HG02852 (cell line): ENCODE measurements at regions not wholly inside any gene's neighbourhood (a gene's known extent, or its start where the extent isn't known, plus 50 kb on each side); places are given as distances from the start of the nearest gene placed in this dataset.
"Not testable (repeated sequence)": the region's sequence is repeated elsewhere in the genome, so short reads cannot be mapped to it uniquely, and the experiment has no call there.

Source experiments
- ATAC-seq: cut with Tn5 transposase; IDR thresholded peaks from one replicate; pipeline ENCODE4 v1.9.1; 2021; ENCODE audit warnings: mild to moderate bottlenecking, moderate library complexity; ENCODE audit not compliant: unreplicated experiment

DNA sequence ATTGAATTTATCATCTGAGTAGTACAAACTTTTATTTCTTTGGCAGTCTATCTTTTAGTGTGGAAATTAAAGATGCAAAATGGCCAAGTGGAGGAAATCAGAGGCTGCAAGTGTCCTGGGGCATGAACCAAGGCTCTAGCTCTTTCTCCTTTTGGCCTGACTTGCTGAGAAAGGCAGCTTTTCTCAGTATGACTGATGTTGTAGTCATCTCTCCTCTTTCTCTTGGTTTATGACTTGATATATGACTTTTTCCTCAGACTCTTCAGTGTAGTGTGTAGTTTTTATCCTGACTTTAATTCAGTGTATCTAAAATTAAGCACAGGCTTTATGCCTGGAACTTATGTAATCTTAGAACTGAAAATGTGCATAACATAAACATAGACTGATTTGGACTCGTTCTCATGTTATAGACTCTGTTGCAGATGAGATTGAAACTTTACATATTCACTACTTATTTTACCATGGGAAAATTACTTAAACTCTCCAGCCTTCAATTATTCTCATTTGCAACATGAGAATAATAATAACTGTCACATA is 65.7 kb downstream of the SLITRK5 start:
- ATAC-seq: no peak

DNA sequence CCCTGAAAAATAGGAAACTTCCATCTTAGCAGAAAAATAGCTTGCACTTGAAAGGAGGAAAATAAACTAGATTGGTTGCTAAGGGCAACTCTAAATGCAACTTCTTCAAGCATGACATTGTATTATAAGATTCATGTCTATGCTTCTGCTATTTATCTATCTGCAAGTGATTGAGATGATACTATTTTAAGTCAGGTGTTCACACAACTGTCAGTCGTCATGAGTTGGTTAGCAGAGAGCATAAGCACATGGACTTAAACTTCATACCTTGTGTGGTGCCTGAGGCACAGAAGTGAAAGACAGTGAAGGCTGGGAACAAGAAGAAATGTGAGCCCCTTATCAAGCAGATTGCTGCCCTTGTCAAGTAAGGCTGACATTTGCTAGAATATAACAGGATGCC is 82.9 kb downstream of the SLITRK5 start:
- no peak for ATAC-seq

DNA sequence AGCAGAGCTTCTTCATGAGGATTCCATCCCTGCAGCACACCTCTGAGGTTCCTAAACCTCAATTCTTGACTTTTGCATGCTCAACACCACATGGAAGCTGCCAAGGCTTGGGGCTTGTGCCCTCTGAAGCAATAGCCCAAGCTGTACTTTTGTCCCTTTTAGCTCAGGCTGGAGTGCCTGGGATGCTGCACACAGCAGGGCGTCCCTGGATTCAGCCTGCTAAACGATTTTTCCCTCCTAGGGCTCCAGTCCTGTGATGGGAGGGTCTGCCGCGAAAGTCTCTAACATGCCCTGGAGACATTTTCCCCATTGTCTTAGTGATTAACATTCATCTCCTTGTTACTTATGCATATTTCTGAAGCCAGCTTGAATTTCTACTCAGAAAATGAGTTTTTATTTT is 98.3 kb downstream of the SLITRK5 start:
- no peak for ATAC-seq

DNA sequence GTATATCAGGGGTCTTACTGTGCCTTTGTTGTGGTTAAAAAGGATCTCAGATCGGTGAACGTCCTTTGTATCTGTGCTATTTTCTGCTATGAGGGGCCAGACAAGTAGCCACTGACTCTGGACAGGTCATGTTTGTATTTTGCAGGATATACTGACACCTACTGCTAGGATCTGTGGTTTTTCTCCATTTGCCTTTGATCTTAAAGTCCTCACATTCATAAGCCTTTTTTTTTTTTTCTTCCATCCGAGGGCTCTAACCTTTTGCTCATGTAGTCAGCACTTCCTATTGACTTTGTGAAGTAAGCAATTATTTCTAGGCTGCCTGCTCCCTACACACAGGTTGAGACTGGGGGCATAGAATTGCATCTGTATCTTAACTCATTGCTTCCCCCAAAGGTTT is 106.2 kb downstream of the SLITRK5 start:
- ATAC-seq: no peak

DNA sequence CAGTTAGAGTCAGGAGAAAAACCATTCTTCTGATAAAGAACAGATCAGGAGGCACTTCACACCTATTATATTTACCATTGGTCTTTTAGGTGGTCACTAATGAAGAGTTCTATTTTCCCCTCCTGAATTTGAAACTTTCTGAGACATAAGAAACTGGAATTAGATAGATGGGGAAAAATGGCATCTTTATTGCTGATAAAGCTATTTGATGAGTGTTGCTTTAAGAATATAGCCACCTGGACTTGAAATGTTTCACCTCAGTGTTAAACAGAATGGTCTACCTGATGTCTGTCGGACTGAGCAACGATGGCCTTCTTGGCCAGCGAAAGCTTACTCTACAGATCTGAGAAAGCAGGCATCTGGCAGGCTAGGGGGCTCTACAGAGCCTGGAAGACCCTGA is 107.0 kb downstream of the SLITRK5 start:
- ATAC-seq: no peak

DNA sequence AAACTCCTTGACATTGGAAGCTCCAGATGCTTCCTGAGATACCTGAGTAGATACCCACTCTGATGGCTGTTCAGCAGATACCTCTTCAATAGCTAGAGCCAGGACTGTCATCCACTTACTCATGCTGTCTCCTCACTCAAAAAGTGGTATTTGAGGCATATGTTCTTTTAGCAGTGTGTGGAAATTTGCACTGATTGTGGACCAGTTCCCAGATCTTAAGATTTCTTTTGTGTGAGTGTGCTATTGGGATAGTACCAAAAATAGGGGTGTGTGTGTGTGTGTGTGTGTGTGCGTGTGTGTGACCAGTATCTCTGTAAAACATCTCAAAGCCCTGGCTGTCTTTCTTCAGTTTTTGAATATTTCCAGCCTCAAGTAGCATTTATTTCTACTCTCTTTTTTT is 108.3 kb downstream of the SLITRK5 start:
- ATAC-seq: no peak

DNA sequence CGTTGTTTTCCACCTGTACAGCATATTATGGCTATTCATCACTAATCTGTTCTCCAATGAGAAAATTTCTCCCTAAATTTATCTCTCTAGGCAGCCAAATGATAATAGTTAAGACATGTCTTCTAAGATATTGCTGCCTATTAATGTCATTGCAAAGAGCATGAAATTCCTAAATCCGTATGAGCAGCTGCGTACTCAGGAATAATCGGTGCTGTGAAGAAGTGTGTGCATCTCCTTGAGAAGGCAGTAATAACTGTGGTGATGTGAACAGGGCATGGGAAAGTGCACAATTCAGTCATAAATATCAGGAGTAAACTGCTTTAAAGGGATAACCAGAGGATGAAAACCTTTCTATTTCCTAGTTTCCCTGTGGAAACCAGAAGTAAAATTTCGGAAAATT is 112.2 kb downstream of the SLITRK5 start:
- no peak for ATAC-seq

DNA sequence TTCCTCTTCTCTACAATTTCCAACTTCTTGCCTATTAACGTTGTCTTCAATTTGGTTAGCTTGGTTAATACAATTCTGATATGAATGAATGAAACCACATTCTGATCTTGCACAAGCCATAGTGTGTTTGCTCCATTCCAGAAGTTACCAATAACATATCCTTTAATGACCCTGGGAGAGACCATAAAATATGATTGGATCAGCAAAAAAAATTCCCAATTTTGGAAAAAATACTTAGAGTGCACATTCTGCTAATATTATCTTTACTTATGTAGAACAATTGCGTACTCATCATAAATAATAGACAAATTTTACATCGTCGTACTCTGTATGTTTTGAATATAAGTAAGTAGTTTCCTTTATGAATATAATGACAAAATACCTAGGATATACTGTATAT is 117.2 kb downstream of the SLITRK5 start:
- no peak for ATAC-seq

DNA sequence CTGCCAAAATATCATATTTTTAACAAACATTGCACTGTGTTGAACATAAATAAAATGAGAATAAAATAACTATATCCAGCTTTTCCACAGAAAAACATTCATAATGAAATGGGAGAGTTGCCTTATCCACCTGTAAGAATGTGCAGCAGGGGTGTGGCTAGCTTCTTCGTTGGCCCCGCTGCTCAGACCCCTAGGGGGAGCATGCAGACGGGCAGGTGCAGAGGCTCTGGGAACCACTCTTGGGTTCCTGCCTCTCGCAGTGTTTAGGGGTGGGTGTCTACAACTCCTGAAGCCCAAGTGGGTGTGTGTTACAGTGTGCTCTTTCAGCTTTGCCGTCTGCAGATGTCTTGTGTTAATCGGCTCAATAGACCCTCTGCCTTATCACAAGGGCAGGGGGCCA is 121.7 kb downstream of the SLITRK5 start:
- ATAC-seq: no peak

DNA sequence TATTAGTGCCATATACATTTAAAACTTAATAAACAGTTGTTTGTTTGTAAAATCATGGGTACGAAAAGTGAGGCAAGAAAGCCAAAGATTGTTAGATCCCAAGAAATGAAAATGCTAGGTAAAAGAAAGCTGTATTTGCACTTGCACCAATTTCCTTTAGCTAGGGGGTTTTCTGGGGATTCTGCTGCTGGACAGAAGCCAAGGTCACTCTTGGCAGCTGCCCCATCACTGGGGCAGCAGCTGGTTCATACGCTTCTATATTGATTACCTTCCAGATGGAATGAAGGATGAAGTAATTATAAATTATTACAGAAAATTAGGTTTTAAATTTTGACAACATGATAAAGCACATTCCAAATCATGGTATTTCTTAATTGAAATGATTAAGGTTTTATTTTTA is 127.4 kb downstream of the SLITRK5 start:
- ATAC-seq: no peak

DNA sequence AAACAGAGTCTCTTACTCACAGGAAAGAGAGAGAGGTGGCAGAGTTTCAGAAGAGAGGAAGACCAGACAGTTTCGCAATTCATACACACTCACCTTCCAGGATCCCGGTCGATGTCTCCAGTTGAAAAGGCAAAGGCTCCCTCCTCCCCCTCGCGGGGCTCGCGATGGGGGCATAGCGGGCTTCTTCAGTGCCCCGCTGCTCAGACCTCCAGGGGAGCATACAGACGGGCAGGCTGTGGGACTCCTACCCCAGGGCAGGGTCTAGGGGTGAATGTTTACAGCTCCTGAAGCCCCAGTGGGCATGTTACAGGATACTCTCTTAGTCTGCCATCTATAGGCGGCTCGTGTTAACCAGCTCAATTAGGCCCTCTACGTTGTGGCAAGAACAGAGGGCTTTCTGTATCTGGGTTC is 139.2 kb downstream of the SLITRK5 start:
- no peak for ATAC-seq

DNA sequence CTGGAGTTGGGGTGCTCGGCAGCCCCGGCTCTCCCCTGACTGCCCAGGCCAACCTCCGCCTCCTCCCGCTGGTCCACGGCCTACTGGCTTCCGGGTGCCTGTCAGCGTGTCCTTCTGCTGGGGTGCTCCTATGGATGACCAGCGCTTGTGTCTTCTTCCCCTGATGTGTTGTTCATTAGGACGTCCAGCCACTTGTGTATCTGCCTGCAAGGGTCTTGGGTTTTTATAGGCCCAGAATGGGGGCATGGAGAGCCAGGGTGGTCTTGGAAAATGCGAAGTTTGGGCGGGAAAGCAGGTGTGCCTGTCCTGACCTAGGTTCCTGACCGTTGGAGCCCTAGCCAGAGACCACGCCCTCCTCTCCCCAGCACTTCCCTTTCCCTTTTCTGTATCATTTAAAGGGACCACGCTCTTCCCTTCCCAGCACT is 139.8 kb downstream of the SLITRK5 start:
- no peak for ATAC-seq

DNA sequence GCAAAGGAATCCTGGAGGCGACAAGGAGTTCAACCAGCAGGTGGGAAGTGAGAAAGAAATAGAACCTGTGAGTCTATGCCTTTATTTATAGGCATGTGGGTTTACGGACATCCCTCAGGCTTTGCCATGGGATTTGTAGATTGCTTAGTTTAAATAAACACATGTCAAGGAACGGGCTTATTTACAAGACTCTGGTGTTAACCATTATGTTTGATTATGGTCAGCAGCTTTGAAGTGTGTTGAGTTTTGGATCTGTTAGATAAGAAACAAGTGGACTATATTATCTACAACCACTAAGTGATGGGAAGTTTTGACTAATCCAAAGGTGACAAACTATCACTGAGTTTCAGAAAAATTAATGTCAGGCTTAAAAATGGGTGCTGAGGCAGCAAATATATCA is 143.2 kb downstream of the SLITRK5 start:
- ATAC-seq: no peak

DNA sequence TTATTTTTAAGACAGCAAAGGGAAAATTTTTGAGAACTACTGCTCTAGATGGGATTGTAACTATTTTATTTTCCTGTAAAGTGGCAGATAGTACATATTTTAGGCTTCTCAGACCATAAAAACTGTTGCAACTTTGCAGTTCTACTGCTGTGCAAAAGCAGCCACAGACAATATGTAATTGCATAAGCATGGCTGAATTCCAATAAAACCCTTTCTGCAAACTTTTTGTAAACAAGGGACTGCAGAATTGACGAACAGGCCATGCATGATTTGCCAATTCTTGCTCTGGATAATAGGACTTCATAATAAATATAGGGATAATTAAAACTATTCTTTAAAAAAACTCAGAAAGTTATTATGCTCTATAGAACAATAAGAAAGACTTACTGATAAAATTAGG is 149.1 kb downstream of the SLITRK5 start:
- ATAC-seq: no peak

DNA sequence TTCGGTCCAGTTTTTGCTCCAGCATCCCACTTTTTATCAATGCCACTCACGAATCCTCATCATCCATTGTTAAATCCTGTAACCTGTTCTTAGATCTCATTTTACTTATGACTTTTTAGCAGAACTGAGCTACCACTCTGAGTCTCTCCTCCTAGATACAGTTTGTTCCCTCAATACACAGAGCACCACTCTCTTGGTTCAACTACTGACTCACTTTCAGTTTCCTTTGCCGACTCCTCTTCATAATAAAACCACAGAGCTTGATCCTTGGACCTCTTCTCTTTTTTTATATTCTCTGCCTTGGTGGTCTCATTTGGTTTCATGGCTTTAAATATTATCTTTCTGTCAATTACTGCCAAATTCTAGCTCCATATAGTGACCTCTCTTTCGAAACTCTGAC is 150.3 kb downstream of the SLITRK5 start:
- ATAC-seq: no peak

DNA sequence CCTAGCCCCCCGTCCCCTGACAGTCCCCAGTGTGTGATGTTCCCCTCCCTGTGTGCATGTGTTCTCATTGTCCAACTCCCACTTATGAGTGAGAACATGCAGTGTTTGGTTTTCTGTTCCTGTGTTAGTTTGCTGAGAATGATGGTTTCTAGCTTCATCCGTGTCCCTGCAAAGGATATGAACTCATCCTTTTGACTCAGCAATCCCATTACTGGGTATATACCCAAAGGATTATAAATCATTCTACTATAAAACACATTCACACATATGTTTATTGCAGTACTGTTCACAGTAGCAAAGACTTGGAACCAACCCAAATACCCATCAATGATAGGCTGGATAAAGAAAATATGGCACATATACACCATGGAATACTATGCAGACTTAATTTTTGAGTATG is 155.1 kb downstream of the SLITRK5 start:
- ATAC-seq: not testable (repeated sequence)

DNA sequence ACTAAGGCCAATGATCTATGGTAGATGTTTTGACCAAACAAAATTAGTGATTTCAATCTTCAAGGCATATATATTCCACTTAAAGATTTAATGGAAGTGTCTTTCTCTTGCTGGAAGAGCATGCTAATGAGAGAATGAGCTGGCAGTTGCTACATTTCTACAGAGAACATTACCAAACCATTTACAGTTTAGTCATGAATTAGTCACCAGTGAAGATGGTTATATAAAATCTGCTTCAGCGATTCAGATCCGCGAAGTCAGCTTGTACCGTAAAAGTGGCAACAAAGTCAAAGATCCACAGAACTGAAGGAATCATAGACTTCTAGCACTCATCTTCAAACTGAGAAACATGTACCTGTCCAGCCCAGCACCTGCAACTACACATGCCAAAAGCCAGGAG is 156.3 kb downstream of the SLITRK5 start:
- no peak for ATAC-seq

DNA sequence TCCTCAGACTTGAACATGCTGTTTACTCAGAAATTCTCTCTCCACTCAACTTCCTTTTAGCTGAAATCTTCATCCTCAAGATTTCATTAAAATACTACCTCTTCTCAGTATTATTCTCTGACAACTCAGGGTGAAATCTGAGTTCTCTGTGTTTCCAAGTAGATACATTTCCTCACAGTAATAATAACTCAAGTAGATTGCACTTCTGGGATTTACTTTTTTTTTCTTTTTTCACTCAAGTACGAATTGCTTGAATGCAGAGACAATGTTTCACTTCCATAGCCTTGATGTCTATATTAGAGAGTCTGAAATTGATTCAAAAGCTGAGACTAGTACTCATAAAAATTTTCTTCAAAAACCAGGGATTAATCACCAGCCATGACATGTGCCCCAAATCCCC is 166.4 kb downstream of the SLITRK5 start:
- no peak for ATAC-seq

DNA sequence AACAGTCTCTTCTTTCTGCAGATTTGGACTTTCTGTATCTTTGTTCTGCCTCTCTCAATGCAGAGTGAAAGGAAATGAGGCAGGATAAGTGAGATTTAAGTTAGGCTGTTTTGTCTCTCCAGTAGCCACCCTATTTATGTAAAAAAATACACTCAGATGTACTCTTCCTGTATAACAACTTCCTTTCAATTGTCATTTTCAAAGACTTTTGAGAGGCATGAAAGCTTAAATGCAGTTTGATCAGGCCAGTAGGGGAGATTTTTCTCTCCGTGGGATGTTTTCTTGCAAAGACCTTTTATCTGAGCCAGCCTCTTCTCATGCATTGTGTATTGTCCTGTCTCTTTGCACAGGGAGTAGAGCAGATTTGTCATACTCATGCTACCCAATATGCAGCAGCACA is 166.8 kb downstream of the SLITRK5 start:
- no peak for ATAC-seq

DNA sequence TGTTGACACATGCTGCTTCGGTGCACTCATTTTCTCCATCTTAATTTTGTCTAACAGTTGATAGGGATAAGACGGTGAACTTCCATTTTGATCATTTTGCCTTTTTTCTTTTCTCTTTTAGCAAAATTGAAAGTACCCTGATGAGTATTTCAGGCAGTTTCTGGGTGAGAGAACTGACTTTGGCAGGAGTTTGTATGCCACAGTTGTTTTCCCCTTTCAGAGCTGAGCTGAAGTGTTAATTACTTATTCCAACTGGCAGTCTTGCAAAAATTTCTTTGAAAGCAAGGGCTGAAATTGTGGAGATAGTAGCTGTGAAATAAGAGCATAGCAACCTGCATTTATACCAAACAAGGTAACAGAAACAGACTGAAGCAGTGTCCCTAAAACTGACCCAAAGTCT is 180.2 kb downstream of the SLITRK5 start:
- ATAC-seq: no peak

DNA sequence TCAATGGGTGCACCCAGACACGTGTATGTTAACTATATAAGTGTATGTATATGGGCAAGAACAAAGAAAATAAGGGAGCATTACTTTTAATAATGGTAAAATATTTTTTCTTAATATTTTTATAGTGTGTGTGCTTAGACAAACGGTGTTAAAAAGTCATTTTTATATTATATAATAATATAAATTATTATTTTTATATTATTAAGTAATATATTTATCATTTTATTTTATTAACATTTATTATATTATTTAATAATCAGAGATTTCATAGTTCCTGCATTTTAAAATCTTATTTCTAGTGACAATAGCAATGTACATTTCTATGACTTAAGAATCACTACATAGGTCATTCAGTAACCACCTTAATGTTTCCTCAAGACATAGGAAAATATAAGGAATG is 184.4 kb downstream of the SLITRK5 start:
- ATAC-seq: no peak

DNA sequence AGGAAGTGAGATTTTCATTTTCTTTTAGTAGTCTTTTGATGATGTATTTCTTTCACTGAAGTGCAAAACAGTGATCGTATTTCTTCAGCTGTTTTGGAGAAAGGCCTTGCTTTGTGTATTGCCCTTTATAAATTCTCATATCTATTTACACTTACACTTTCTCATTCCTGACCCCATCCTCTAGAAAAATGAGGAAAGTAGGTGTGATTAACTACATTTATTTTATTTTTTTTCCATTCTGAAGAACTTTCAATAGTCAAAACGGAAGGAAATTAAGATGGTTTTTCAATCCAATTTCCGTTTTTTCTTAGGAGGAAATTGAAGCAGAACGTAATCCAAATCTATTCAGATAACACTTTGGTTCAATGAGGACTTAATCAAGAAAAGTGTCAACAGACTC is 188.1 kb downstream of the SLITRK5 start:
- no peak for ATAC-seq

DNA sequence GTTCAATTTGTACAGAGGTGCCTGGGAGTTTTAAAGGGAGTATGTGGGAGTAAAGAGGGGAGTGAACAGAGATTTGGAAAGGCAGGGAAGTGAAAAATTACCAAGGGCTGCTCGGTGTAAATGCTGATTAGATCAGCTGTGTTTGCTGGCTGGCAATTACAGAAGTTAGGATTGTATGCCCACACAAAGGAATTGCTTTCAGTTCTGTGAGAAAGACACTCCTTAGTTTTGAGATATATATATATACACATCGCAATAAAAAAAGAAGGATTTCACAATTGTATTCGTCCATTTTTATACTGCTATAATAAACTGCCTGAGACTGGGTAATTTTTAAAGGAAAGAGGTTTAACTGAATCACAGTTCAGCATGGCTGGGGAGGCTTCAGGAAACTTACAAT is 196.3 kb downstream of the SLITRK5 start:
- no peak for ATAC-seq

DNA sequence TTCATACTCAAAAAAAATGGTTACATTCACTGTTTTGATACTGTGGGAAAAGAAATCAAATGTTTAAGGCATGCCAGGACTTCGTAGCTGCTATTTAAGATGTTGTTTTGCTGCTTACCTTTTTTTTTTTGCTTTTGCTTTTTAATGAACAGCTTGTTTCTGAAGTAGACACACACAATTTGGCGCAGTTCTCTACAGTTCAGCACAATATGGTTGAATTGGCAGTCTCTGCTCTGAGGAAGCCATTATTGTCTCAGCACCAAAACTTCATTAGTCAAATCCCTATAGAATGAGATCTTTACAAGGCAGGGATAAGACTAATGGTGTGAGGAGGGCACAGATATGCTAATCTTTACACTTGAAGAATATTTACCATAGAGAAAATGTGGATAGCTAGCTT is 197.6 kb downstream of the SLITRK5 start:
- no peak for ATAC-seq
